B cell (primary cell): ENCODE measurements at regions not wholly inside any gene's neighbourhood (a gene's known extent, or its start where the extent isn't known, plus 50 kb on each side); places are given as distances from the start of the nearest gene placed in this dataset.

Experiments
- ATAC-seq: fragments of 200-7000 bp; cut with Tn5 transposase; one replicate; pipeline ENCODE4 v1.10.0; 2021; ENCODE audit warnings: low read depth, mild to moderate bottlenecking, moderate number of reproducible peaks, moderate library complexity
- CTCF ChIA-PET: fragments of 350-600 bp; sonication (Branson Sonifier 250); formaldehyde crosslinking; loops from one replicate; lab custom pipeline; 2021; ENCODE audit warnings: antibody characterized with exemption, inconsistent platforms; lab: Charles Lee
- POLR2A ChIA-PET: fragments of 350-600 bp; sonication (Branson Sonifier 250); formaldehyde crosslinking; loops from one replicate; lab custom pipeline; 2021; ENCODE audit warnings: antibody characterized with exemption; lab: Charles Lee
- DNase-seq: peaks from one replicate; pipeline ENCODE4 v3.0.0; 2013
- H2AFZ ChIP-seq: 2 replicates; pipeline ENCODE4 v1.6.1; 2012; ENCODE audit warnings: mild to moderate bottlenecking, low read depth, low read length; ENCODE audit not compliant: insufficient read depth, poor library complexity, severe bottlenecking
- H3K27ac ChIP-seq, 2 donors: 1 replicate in 1 of 2; 2 replicates in 1 of 2; pipeline ENCODE4 v1.5.1; 2012 to 2013; ENCODE audit warnings: low read length in 2 of 2, mild to moderate bottlenecking in 2 of 2, moderate library complexity in 1 of 2
- H3K27me3 ChIP-seq, 4 experiments: fragments of 200-600 bp in 1 of 4; sonication (generic) in 1 of 4; replicated peaks in 1 of 4; 1 replicate in 2 of 4; 2 replicates in 2 of 4; pipeline versions ENCODE4 v1.6.1 to v1.7.0; 2013 to 2016; ENCODE audit warnings: low read length in 3 of 4, mild to moderate bottlenecking in 2 of 4, mixed read lengths in 1 of 4, moderate library complexity in 1 of 4; ENCODE audit not compliant: insufficient read depth in 4 of 4, control insufficient read depth in 3 of 4; ENCODE audit errors: control extremely low read depth in 1 of 4
- H3K36me3 ChIP-seq, 2 experiments: replicated peaks in 1 of 2; 1 replicate in 1 of 2; 2 replicates in 1 of 2; pipeline versions ENCODE4 v1.6.1 to v1.7.1; 2013; ENCODE audit warnings: low read length in 1 of 2; ENCODE audit not compliant: insufficient read depth in 2 of 2, control insufficient read depth in 1 of 2; ENCODE audit errors: control extremely low read depth in 1 of 2, extremely low read depth in 1 of 2
- H3K4me1 ChIP-seq, 2 donors: fragments of 200-600 bp in 1 of 2; sonication (generic) in 1 of 2; 1 replicate in 1 of 2; 2 replicates in 1 of 2; pipeline versions ENCODE4 v1.5.1 to v1.6.1; 2013 to 2017; ENCODE audit warnings: low read length in 2 of 2; ENCODE audit not compliant: control insufficient read depth in 2 of 2, insufficient read depth in 2 of 2
- H3K4me2 ChIP-seq: replicated peaks from 2 replicates; pipeline ENCODE3; 2012; ENCODE audit warnings: mild to moderate bottlenecking, low read depth, low read length; ENCODE audit not compliant: poor library complexity, severe bottlenecking
- H3K4me3 ChIP-seq, 5 experiments: fragments of 200-600 bp in 1 of 5; sonication (generic) in 1 of 5; 1 replicate in 3 of 5; 2 replicates in 2 of 5; pipeline versions ENCODE4 v1.5.1 to v1.7.0; 2011 to 2016; ENCODE audit warnings: low read length in 4 of 5, mild to moderate bottlenecking in 4 of 5, low read depth in 2 of 5, control low read depth in 1 of 5, moderate library complexity in 1 of 5; ENCODE audit not compliant: insufficient read depth in 1 of 5; ENCODE audit errors: control extremely low read depth in 1 of 5, extremely low read depth in 1 of 5
- H3K79me2 ChIP-seq: fragments of 200-600 bp; sonication (generic); one replicate; pipeline ENCODE4 v1.6.0; 2016; ENCODE audit warnings: low read length; ENCODE audit not compliant: control insufficient read depth, insufficient read depth
- H3K9ac ChIP-seq: fragments of 200-600 bp; sonication (generic); 2 replicates; pipeline ENCODE4 v1.6.1; 2017; ENCODE audit warnings: mild to moderate bottlenecking, low read length, moderate library complexity
- H3K9me3 ChIP-seq, 3 donors: one replicate each; pipeline versions ENCODE4 v1.6.1 to v1.7.1; 2013; ENCODE audit warnings: low read length in 2 of 3; ENCODE audit not compliant: control insufficient read depth in 2 of 3, insufficient read depth in 1 of 3; ENCODE audit errors: control extremely low read depth in 1 of 3
- H4K20me1 ChIP-seq: 2 replicates; pipeline ENCODE4 v1.6.0; 2012; ENCODE audit warnings: mild to moderate bottlenecking, low read length; ENCODE audit not compliant: insufficient read depth, control insufficient read depth, poor library complexity, severe bottlenecking
- H3K27ac Mint-ChIP-seq: one replicate; pipeline ENCODE4 v1.8.0; 2021; ENCODE audit warnings: mixed read lengths
- H3K27me3 Mint-ChIP-seq: one replicate; pipeline ENCODE4 v1.8.0; 2021; ENCODE audit warnings: mixed read lengths
- H3K4me1 Mint-ChIP-seq: one replicate; pipeline ENCODE4 v1.8.0; 2021; ENCODE audit warnings: mixed read lengths
- H3K4me3 Mint-ChIP-seq: one replicate; pipeline ENCODE4 v1.8.0; 2021; ENCODE audit warnings: mixed read lengths
- H3K9me3 Mint-ChIP-seq: one replicate; pipeline ENCODE4 v1.8.0; 2022; ENCODE audit warnings: mixed read lengths; ENCODE audit not compliant: insufficient read depth
- CTCF ChIP-seq: fragments of 200-600 bp; IDR thresholded peaks from one replicate; pipeline ENCODE4 v1.8.0; 2022; ENCODE audit warnings: antibody characterized with exemption, mild to moderate bottlenecking
- EZH2 ChIP-seq: IDR thresholded peaks from 2 replicates; pipeline ENCODE4 v1.6.1; 2012; ENCODE audit warnings: borderline replicate concordance, low read depth, mild to moderate bottlenecking, moderate library complexity, low read length; ENCODE audit not compliant: insufficient read depth, poor library complexity, severe bottlenecking
- WGBS: methylation state at CpG from one replicate; pipeline ENCODE4 v1.1.5; 2013; ENCODE audit warnings: missing lambda C conversion rate; ENCODE audit not compliant: insufficient coverage; 5-methylcytosine and 5-hydroxymethylcytosine counted together
- intact Hi-C: fragments of 100-400 bp; cut with micrococcal nuclease; formaldehyde crosslinking; loops from one replicate; pipeline ENCODE4 v1.10.0; 2022

GRCh38 chr6:167235005-167235404 is 56.1 kb upstream of the UNC93A start:
- intact Hi-C loops = no loop called here
- Histone ChIP-seq H4K20me1 (no peaks in the 10 kb centered on the region), H3K4me2 (no peak overlapping the region), H3K4me3 (no peak overlapping the region), H3K27ac (no peak overlapping the region), H3K9me3 (no peaks in the 10 kb centered on the region), H3K79me2 (no peaks in the 10 kb centered on the region), H3K4me1 (no peaks in the 10 kb centered on the region), H2AFZ (no peak overlapping the region), H3K27me3 (peaks cover 0 to 7% (median 0%) of the 10 kb centered on the region in 4 experiments), H3K36me3 (no peaks in the 10 kb centered on the region), H3K9ac (no peak overlapping the region)
- DNase-seq (no peak), ATAC-seq (no peak)
- Mint-ChIP-seq H3K27me3 (peaks cover 34% of the 10 kb centered on the region), H3K4me1 (no peaks in the 10 kb centered on the region), H3K4me3 (no peak overlapping the region), H3K9me3 (no peaks in the 10 kb centered on the region), H3K27ac (no peak overlapping the region)
- POLR2A ChIA-PET = no interaction called here
- no peak for TF ChIP-seq EZH2
- TF ChIP-seq CTCF = no peak
- CTCF ChIA-PET = no interaction called here
- WGBS = 83% methylated on average over 8 of the region's 9 CpGs

- intact Hi-C loops = no loop called here
- Mint-ChIP-seq H3K4me3 (no peak overlapping the region), H3K4me1 (no peaks in the 10 kb centered on the region), H3K27ac (no peak overlapping the region), H3K27me3 (peaks cover 33% of the 10 kb centered on the region), H3K9me3 (no peaks in the 10 kb centered on the region)
- POLR2A ChIA-PET = no interaction called here
- H3K4me3 ChIP-seq = no peak overlapping the region
- TF ChIP-seq EZH2 (no peak), CTCF (no peak)
- no peaks in the 10 kb centered on the region for H3K4me1 ChIP-seq
- ATAC-seq = no peak
- CTCF ChIA-PET = no interaction called here
- peaks cover 0 to 7% (median 0%) of the 10 kb centered on the region in 4 experiments for H3K27me3 ChIP-seq
- H3K9ac ChIP-seq = no peak overlapping the region
- H3K9me3 ChIP-seq = no peaks in the 10 kb centered on the region
- H2AFZ ChIP-seq = no peak overlapping the region
- no peaks in the 10 kb centered on the region for H4K20me1 ChIP-seq
- WGBS = 92% methylated on average over 38 of the region's 38 CpGs
- no peaks in the 10 kb centered on the region for H3K36me3 ChIP-seq
- H3K27ac ChIP-seq = no peak overlapping the region
- DNase-seq = no peak
- H3K4me2 ChIP-seq = no peak overlapping the region
- no peaks in the 10 kb centered on the region for H3K79me2 ChIP-seq
These were observed 55.5 kb upstream of the UNC93A start for GRCh38 chr6:167235421-167236238.
